ENCODE measurements at regions not wholly inside any gene's neighbourhood (a gene's known extent, or its start where the extent isn't known, plus 50 kb on each side); places are given as distances from the start of the nearest gene placed in this dataset.

- no peaks in the 10 kb centered on the region for H3K27me3 ChIP-seq (ENCODE audit: control insufficient read depth, low read length)
- no peaks in the 10 kb centered on the region for H4K20me1 ChIP-seq (ENCODE audit: control insufficient read depth, insufficient read depth, low read depth, low read length)
- TF ChIP-seq CTCF (IDR thresholded peaks at IDR 0.05; ENCODE audit: low read depth, low read length, poor library complexity, severe bottlenecking): no peak
- TF ChIP-seq EZH2phosphoT487 (IDR thresholded peaks at IDR 0.05; ENCODE audit: borderline replicate concordance, low read length): no peak
- H3F3A ChIP-seq (ENCODE audit: control insufficient read depth, insufficient read depth): no peaks in the 10 kb centered on the region
- no peak overlapping the region for H3K4me3 ChIP-seq (ENCODE audit: low read length)
- H3K4me1 ChIP-seq (ENCODE audit: control insufficient read depth, low read length): no peaks in the 10 kb centered on the region
- H3K9me2 ChIP-seq (replicated peaks; ENCODE audit: control insufficient read depth, low read length): no peaks in the 10 kb centered on the region
- no peaks in the 10 kb centered on the region for H3K9me3 ChIP-seq (ENCODE audit: control insufficient read depth, insufficient read depth, low read length)
- H3K4me2 ChIP-seq (ENCODE audit: low read length): no peak overlapping the region
- no peak overlapping the region for H3K27ac ChIP-seq (ENCODE audit: low read depth, low read length)
- no peaks in the 10 kb centered on the region for H3K79me2 ChIP-seq (ENCODE audit: control insufficient read depth, low read length)
- no peaks in the 10 kb centered on the region for H3K36me3 ChIP-seq (ENCODE audit: control insufficient read depth, low read length)
Observed at GRCh38 chr11:112877581-112877980, 83.6 kb upstream of the NCAM1 start.

- TF ChIP-seq EZH2phosphoT487 (IDR thresholded peaks at IDR 0.05; ENCODE audit: borderline replicate concordance, low read length) (no peak), CTCF (IDR thresholded peaks at IDR 0.05; ENCODE audit: low read depth, low read length, poor library complexity, severe bottlenecking) (no peak)
- no peak overlapping the region for H3K27ac ChIP-seq (ENCODE audit: low read depth, low read length)
- H3K4me2 ChIP-seq (ENCODE audit: low read length): no peak overlapping the region
- no peaks in the 10 kb centered on the region for H4K20me1 ChIP-seq (ENCODE audit: control insufficient read depth, insufficient read depth, low read depth, low read length)
- no peaks in the 10 kb centered on the region for H3K4me1 ChIP-seq (ENCODE audit: control insufficient read depth, low read length)
- H3K79me2 ChIP-seq (ENCODE audit: control insufficient read depth, low read length): no peaks in the 10 kb centered on the region
- H3F3A ChIP-seq (ENCODE audit: control insufficient read depth, insufficient read depth): no peaks in the 10 kb centered on the region
- no peak overlapping the region for H3K4me3 ChIP-seq (ENCODE audit: low read length)
- H3K9me2 ChIP-seq (replicated peaks; ENCODE audit: control insufficient read depth, low read length): no peaks in the 10 kb centered on the region
- no peaks in the 10 kb centered on the region for H3K9me3 ChIP-seq (ENCODE audit: control insufficient read depth, insufficient read depth, low read length)
- H3K27me3 ChIP-seq (ENCODE audit: control insufficient read depth, low read length): no peaks in the 10 kb centered on the region
- H3K36me3 ChIP-seq (ENCODE audit: control insufficient read depth, low read length): no peaks in the 10 kb centered on the region
Observed at GRCh38 chr11:112878033-112878601, 83.1 kb upstream of the NCAM1 start.

GRCh38 chr11:112880495-112880894 lies 80.7 kb upstream of the NCAM1 start:
- no peaks in the 10 kb centered on the region for H3K4me1 ChIP-seq (ENCODE audit: control insufficient read depth, low read length)
- TF ChIP-seq EZH2phosphoT487 (IDR thresholded peaks at IDR 0.05; ENCODE audit: borderline replicate concordance, low read length): no peak
- TF ChIP-seq CTCF (IDR thresholded peaks at IDR 0.05; ENCODE audit: low read depth, low read length, poor library complexity, severe bottlenecking): no peak
- no peaks in the 10 kb centered on the region for H3K79me2 ChIP-seq (ENCODE audit: control insufficient read depth, low read length)
- no peaks in the 10 kb centered on the region for H3K27me3 ChIP-seq (ENCODE audit: control insufficient read depth, low read length)
- no peaks in the 10 kb centered on the region for H4K20me1 ChIP-seq (ENCODE audit: control insufficient read depth, insufficient read depth, low read depth, low read length)
- H3K9me2 ChIP-seq (replicated peaks; ENCODE audit: control insufficient read depth, low read length): no peaks in the 10 kb centered on the region
- H3K9me3 ChIP-seq (ENCODE audit: control insufficient read depth, insufficient read depth, low read length): no peaks in the 10 kb centered on the region
- H3K27ac ChIP-seq (ENCODE audit: low read depth, low read length): no peak overlapping the region
- H3K36me3 ChIP-seq (ENCODE audit: control insufficient read depth, low read length): no peaks in the 10 kb centered on the region
- no peak overlapping the region for H3K4me3 ChIP-seq (ENCODE audit: low read length)
- H3F3A ChIP-seq (ENCODE audit: control insufficient read depth, insufficient read depth): no peaks in the 10 kb centered on the region
- no peak overlapping the region for H3K4me2 ChIP-seq (ENCODE audit: low read length)

Data from DOHH2 (cell line).